DMS53 (cell line): ENCODE measurements at regions not wholly inside any gene's neighbourhood (a gene's known extent, or its start where the extent isn't known, plus 50 kb on each side); places are given as distances from the start of the nearest gene placed in this dataset.

Source experiments
- DNase-seq: peaks from one replicate; lab custom pipeline; 2025; lab: John Stamatoyannopoulos, UW

GRCh38 chr1:234975941-234976860, 152.4 kb downstream of the TOMM20 start:
- peak; percentile 41 for DNase-seq

GRCh38 chr1:234975122-234975940, 153.3 kb downstream of the TOMM20 start:
- peak; percentile 100 for DNase-seq

GRCh38 chr1:234973426-234974250, 155.0 kb downstream of the TOMM20 start:
- peak; percentile 98 for DNase-seq

- DNase-seq, result peak; percentile 31
These were observed 156.0 kb downstream of the TOMM20 start for GRCh38 chr1:234972411-234973191.

GRCh38 chr1:234971586-234972297, 156.9 kb downstream of the TOMM20 start:
- DNase-seq, result peak; percentile 53

- peak; percentile 72 for DNase-seq
These were observed 157.7 kb downstream of the TOMM20 start for GRCh38 chr1:234970731-234971476.

GRCh38 chr1:234970401-234970730, 158.3 kb downstream of the TOMM20 start:
- peak; percentile 72 for DNase-seq

- peak; percentile 92 for DNase-seq
These were observed 158.8 kb downstream of the TOMM20 start for GRCh38 chr1:234969581-234970400.

- DNase-seq, result peak; percentile 92
These were observed 159.6 kb downstream of the TOMM20 start for GRCh38 chr1:234969011-234969441.

- DNase-seq, result peak; percentile 76
These were observed 160.2 kb downstream of the TOMM20 start for GRCh38 chr1:234968451-234968850.

GRCh38 chr1:234967121-234967520, 161.5 kb downstream of the TOMM20 start:
- DNase-seq, result no peak

- no peak for DNase-seq
These were observed 163.5 kb downstream of the TOMM20 start for GRCh38 chr1:234965111-234965510.

- DNase-seq, result peak; percentile 74
These were observed 164.5 kb downstream of the TOMM20 start for GRCh38 chr1:234963904-234964702.

GRCh38 chr1:234963180-234963903, 165.3 kb downstream of the TOMM20 start:
- DNase-seq, result peak; percentile 91

GRCh38 chr1:234962340-234962989, 166.2 kb downstream of the TOMM20 start:
- DNase-seq, result peak; percentile 77

GRCh38 chr1:234961456-234962339, 166.9 kb downstream of the TOMM20 start:
- peak; percentile 72 for DNase-seq
